ENCODE measurements at regions not wholly inside any gene's neighbourhood (a gene's known extent, or its start where the extent isn't known, plus 50 kb on each side); places are given as distances from the start of the nearest gene placed in this dataset.

GRCh38 chr20:22931653-22932608 lies 103.2 kb upstream of the SSTR4 start:
- CTCF ChIA-PET: no interaction called here
- Histone ChIP-seq H3K9me3 (ENCODE audit: low read length) (no peaks in the 10 kb centered on the region), H3K36me3 (ENCODE audit: insufficient read depth, low read length) (no peaks in the 10 kb centered on the region), H3K4me3 (ENCODE audit: low read length) (no peak overlapping the region), H3K4me1 (ENCODE audit: insufficient read depth, low read length) (no peaks in the 10 kb centered on the region), H3K27me3 (ENCODE audit: insufficient read depth, low read length, poor library complexity, severe bottlenecking) (no peaks in the 10 kb centered on the region), H3K27ac (ENCODE audit: low read depth, low read length) (no peak overlapping the region)
- Mint-ChIP-seq H3K36me3 (no peaks in the 10 kb centered on the region), H3K27me3 (peaks cover 0 to 3% of the 10 kb centered on the region in 2 donors), H3K4me3 (no peak overlapping the region), H3K9me3 (peaks cover 0 to 4% (median 0%) of the 10 kb centered on the region in 5 donors), H3K27ac (no peak overlapping the region), H3K4me1 (no peaks in the 10 kb centered on the region)
- POLR2A ChIA-PET: no interaction called here
- no peak for DNase-seq

GRCh38 chr20:22939181-22939580 lies 95.9 kb upstream of the SSTR4 start:
- Mint-ChIP-seq H3K4me1 (no peaks in the 10 kb centered on the region), H3K4me3 (no peak overlapping the region), H3K27ac (no peak overlapping the region), H3K27me3 (peaks cover 0 to under 1% of the 10 kb centered on the region in 2 donors), H3K9me3 (peaks cover 0 to 7% (median 3%) of the 10 kb centered on the region in 5 donors), H3K36me3 (peaks cover 0 to 1% (median 0%) of the 10 kb centered on the region in 3 donors)
- POLR2A ChIA-PET: no interaction called here
- Histone ChIP-seq H3K27me3 (ENCODE audit: insufficient read depth, low read length, poor library complexity, severe bottlenecking) (no peaks in the 10 kb centered on the region), H3K4me1 (ENCODE audit: insufficient read depth, low read length) (no peaks in the 10 kb centered on the region), H3K4me3 (ENCODE audit: low read length) (no peak overlapping the region), H3K9me3 (ENCODE audit: low read length) (no peaks in the 10 kb centered on the region), H3K27ac (ENCODE audit: low read depth, low read length) (no peak overlapping the region), H3K36me3 (ENCODE audit: insufficient read depth, low read length) (no peaks in the 10 kb centered on the region)
- CTCF ChIA-PET: no interaction called here
- no peak for DNase-seq

- H3K27me3 Mint-ChIP-seq: no peaks in the 10 kb centered on the region
- H3K27ac Mint-ChIP-seq: no peak overlapping the region
- no peaks in the 10 kb centered on the region for H3K27me3 ChIP-seq (ENCODE audit: insufficient read depth, low read length, poor library complexity, severe bottlenecking)
- no peak for DNase-seq
- peaks cover 0 to 1% (median 0%) of the 10 kb centered on the region in 3 donors for H3K36me3 Mint-ChIP-seq
- ChIA-PET POLR2A (no interaction called here), CTCF (no interaction called here)
- H3K4me3 ChIP-seq (ENCODE audit: low read length): no peak overlapping the region
- H3K27ac ChIP-seq (ENCODE audit: low read depth, low read length): no peak overlapping the region
- H3K9me3 Mint-ChIP-seq: peaks cover 0 to 7% (median 3%) of the 10 kb centered on the region in 5 donors
- H3K4me3 Mint-ChIP-seq: no peak overlapping the region
- H3K4me1 ChIP-seq (ENCODE audit: insufficient read depth, low read length): no peaks in the 10 kb centered on the region
- H3K4me1 Mint-ChIP-seq: no peaks in the 10 kb centered on the region
- H3K9me3 ChIP-seq (ENCODE audit: low read length): no peaks in the 10 kb centered on the region
- no peaks in the 10 kb centered on the region for H3K36me3 ChIP-seq (ENCODE audit: insufficient read depth, low read length)
Measured at GRCh38 chr20:22940350-22940749, 94.8 kb upstream of the SSTR4 start.

- no peaks in the 10 kb centered on the region for H3K36me3 ChIP-seq (ENCODE audit: insufficient read depth, low read length)
- Mint-ChIP-seq H3K4me1 (no peaks in the 10 kb centered on the region), H3K27ac (no peak overlapping the region), H3K36me3 (peaks cover 0 to 1% (median 0%) of the 10 kb centered on the region in 3 donors), H3K9me3 (peaks cover 0 to 6% (median 3%) of the 10 kb centered on the region in 5 donors), H3K4me3 (no peak overlapping the region), H3K27me3 (no peaks in the 10 kb centered on the region)
- DNase-seq: no peak
- CTCF ChIA-PET: no interaction called here
- H3K4me1 ChIP-seq (ENCODE audit: insufficient read depth, low read length): no peaks in the 10 kb centered on the region
- H3K27me3 ChIP-seq (ENCODE audit: insufficient read depth, low read length, poor library complexity, severe bottlenecking): no peaks in the 10 kb centered on the region
- POLR2A ChIA-PET: no interaction called here
- no peak overlapping the region for H3K4me3 ChIP-seq (ENCODE audit: low read length)
- H3K27ac ChIP-seq (ENCODE audit: low read depth, low read length): no peak overlapping the region
- H3K9me3 ChIP-seq (ENCODE audit: low read length): no peaks in the 10 kb centered on the region
Measured at GRCh38 chr20:22941550-22941949, 93.6 kb upstream of the SSTR4 start.

- Histone ChIP-seq H3K4me3 (ENCODE audit: low read length) (no peak overlapping the region), H3K36me3 (ENCODE audit: insufficient read depth, low read length) (no peaks in the 10 kb centered on the region), H3K27me3 (ENCODE audit: insufficient read depth, low read length, poor library complexity, severe bottlenecking) (no peaks in the 10 kb centered on the region), H3K9me3 (ENCODE audit: low read length) (no peaks in the 10 kb centered on the region), H3K4me1 (ENCODE audit: insufficient read depth, low read length) (no peaks in the 10 kb centered on the region), H3K27ac (ENCODE audit: low read depth, low read length) (no peak overlapping the region)
- DNase-seq: no peak
- ChIA-PET CTCF (no interaction called here), POLR2A (no interaction called here)
- Mint-ChIP-seq H3K27ac (no peak overlapping the region), H3K36me3 (peaks cover 0 to 1% (median 0%) of the 10 kb centered on the region in 3 donors), H3K9me3 (peaks cover 0 to 6% (median 0%) of the 10 kb centered on the region in 5 donors), H3K4me3 (no peak overlapping the region), H3K4me1 (no peaks in the 10 kb centered on the region), H3K27me3 (no peaks in the 10 kb centered on the region)
Measured at GRCh38 chr20:22942742-22943141, 92.4 kb upstream of the SSTR4 start.

- POLR2A ChIA-PET: no interaction called here
- no peak overlapping the region for H3K4me3 Mint-ChIP-seq
- Histone ChIP-seq H3K4me3 (ENCODE audit: low read length) (no peak overlapping the region), H3K36me3 (ENCODE audit: insufficient read depth, low read length) (no peaks in the 10 kb centered on the region), H3K4me1 (ENCODE audit: insufficient read depth, low read length) (no peaks in the 10 kb centered on the region), H3K27me3 (ENCODE audit: insufficient read depth, low read length, poor library complexity, severe bottlenecking) (no peaks in the 10 kb centered on the region), H3K27ac (ENCODE audit: low read depth, low read length) (no peak overlapping the region), H3K9me3 (ENCODE audit: low read length) (no peaks in the 10 kb centered on the region)
- H3K36me3 Mint-ChIP-seq: no peaks in the 10 kb centered on the region
- H3K4me1 Mint-ChIP-seq: no peaks in the 10 kb centered on the region
- peaks cover 0 to 2% (median 0%) of the 10 kb centered on the region in 5 donors for H3K9me3 Mint-ChIP-seq
- no peaks in the 10 kb centered on the region for H3K27me3 Mint-ChIP-seq
- no peak overlapping the region for H3K27ac Mint-ChIP-seq
- CTCF ChIA-PET: no interaction called here
- DNase-seq: no peak
Measured at GRCh38 chr20:22944062-22944461, 91.0 kb upstream of the SSTR4 start.

- H3K36me3 Mint-ChIP-seq: no peaks in the 10 kb centered on the region
- CTCF ChIA-PET: no interaction called here
- POLR2A ChIA-PET: no interaction called here
- peaks cover 0 to 2% (median 0%) of the 10 kb centered on the region in 5 donors for H3K9me3 Mint-ChIP-seq
- H3K27ac ChIP-seq (ENCODE audit: low read depth, low read length): no peak overlapping the region
- DNase-seq: no peak
- H3K27me3 Mint-ChIP-seq: no peaks in the 10 kb centered on the region
- no peaks in the 10 kb centered on the region for H3K4me1 ChIP-seq (ENCODE audit: insufficient read depth, low read length)
- no peaks in the 10 kb centered on the region for H3K9me3 ChIP-seq (ENCODE audit: low read length)
- H3K27ac Mint-ChIP-seq: no peak overlapping the region
- no peaks in the 10 kb centered on the region for H3K27me3 ChIP-seq (ENCODE audit: insufficient read depth, low read length, poor library complexity, severe bottlenecking)
- H3K4me3 ChIP-seq (ENCODE audit: low read length): no peak overlapping the region
- no peaks in the 10 kb centered on the region for H3K4me1 Mint-ChIP-seq
- no peak overlapping the region for H3K4me3 Mint-ChIP-seq
- H3K36me3 ChIP-seq (ENCODE audit: insufficient read depth, low read length): no peaks in the 10 kb centered on the region
Measured at GRCh38 chr20:22944936-22945335, 90.2 kb upstream of the SSTR4 start.

GRCh38 chr20:22946596-22946995 lies 88.5 kb upstream of the SSTR4 start:
- H3K27me3 Mint-ChIP-seq: no peaks in the 10 kb centered on the region
- CTCF ChIA-PET: no interaction called here
- H3K9me3 Mint-ChIP-seq: peaks cover 0 to 2% (median 0%) of the 10 kb centered on the region in 5 donors
- H3K36me3 Mint-ChIP-seq: no peaks in the 10 kb centered on the region
- Histone ChIP-seq H3K4me1 (ENCODE audit: insufficient read depth, low read length) (no peaks in the 10 kb centered on the region), H3K36me3 (ENCODE audit: insufficient read depth, low read length) (no peaks in the 10 kb centered on the region), H3K9me3 (ENCODE audit: low read length) (no peaks in the 10 kb centered on the region), H3K27ac (ENCODE audit: low read depth, low read length) (no peak overlapping the region), H3K27me3 (ENCODE audit: insufficient read depth, low read length, poor library complexity, severe bottlenecking) (no peaks in the 10 kb centered on the region), H3K4me3 (ENCODE audit: low read length) (no peak overlapping the region)
- no peak overlapping the region for H3K27ac Mint-ChIP-seq
- no peaks in the 10 kb centered on the region for H3K4me1 Mint-ChIP-seq
- H3K4me3 Mint-ChIP-seq: no peak overlapping the region
- POLR2A ChIA-PET: no interaction called here
- DNase-seq: no peak
